ENCODE measurements at regions not wholly inside any gene's neighbourhood (a gene's known extent, or its start where the extent isn't known, plus 50 kb on each side); places are given as distances from the start of the nearest gene placed in this dataset.

GRCh38 chr1:242629396-242629795, 104.9 kb upstream of the PLD5 start:
- no peaks in the 10 kb centered on the region for H3K36me3 ChIP-seq (ENCODE audit: insufficient read depth, low read length)
- intact Hi-C loops (cut with micrococcal nuclease; ENCODE audit: unreplicated experiment), result no loop called here
- no peak for DNase-seq (ENCODE audit: low spot score)
- no peak overlapping the region for H3K4me2 ChIP-seq (ENCODE audit: low read length)
- no peak for TF ChIP-seq EZH2phosphoT487 (IDR thresholded peaks at IDR 0.05; ENCODE audit: borderline replicate concordance, low read depth, low read length)
- no peak for TF ChIP-seq CTCF (conservative IDR thresholded peaks at IDR 0.05; ENCODE audit: low read length)
- no peaks in the 10 kb centered on the region for H3K79me2 ChIP-seq (ENCODE audit: insufficient read depth, low read depth, low read length)
- ChIA-PET CTCF (ENCODE audit: unreplicated experiment) (no interaction called here), POLR2A (no interaction called here)
- H3K4me1 ChIP-seq (ENCODE audit: insufficient read depth, low read length, poor library complexity, severe bottlenecking), result no peaks in the 10 kb centered on the region
- no peaks in the 10 kb centered on the region for H3K9me2 ChIP-seq (ENCODE audit: insufficient read depth, low read length)
- no peak overlapping the region for H3K27ac ChIP-seq (ENCODE audit: low read depth, low read length, poor library complexity, severe bottlenecking)
- H3K9me3 ChIP-seq (ENCODE audit: low read length), result no peaks in the 10 kb centered on the region
- H4K20me1 ChIP-seq (ENCODE audit: insufficient read depth, low read length), result no peaks in the 10 kb centered on the region
- no TSS peak for BruUV-seq (replicated peaks)
- no peak overlapping the region for H2AFZ ChIP-seq (ENCODE audit: low read length)
- no peak overlapping the region for H3K4me3 ChIP-seq (ENCODE audit: low read depth, low read length, poor library complexity, severe bottlenecking)

- no peak for TF ChIP-seq EZH2phosphoT487 (IDR thresholded peaks at IDR 0.05; ENCODE audit: borderline replicate concordance, low read depth, low read length)
- TF ChIP-seq CTCF (conservative IDR thresholded peaks at IDR 0.05; ENCODE audit: low read length), result no peak
- no TSS peak for BruUV-seq (replicated peaks)
- POLR2A ChIA-PET, result no interaction called here
Observed at GRCh38 chr1:242623756-242624155, 99.3 kb upstream of the PLD5 start.

GRCh38 chr1:242623119-242623518, 98.6 kb upstream of the PLD5 start:
- no peaks in the 10 kb centered on the region for H3K9me3 ChIP-seq (ENCODE audit: low read length)
- H3K27ac ChIP-seq (ENCODE audit: low read depth, low read length, poor library complexity, severe bottlenecking), result no peak overlapping the region
- intact Hi-C loops (cut with micrococcal nuclease; ENCODE audit: unreplicated experiment), result no loop called here
- no peak overlapping the region for H3K4me3 ChIP-seq (ENCODE audit: low read depth, low read length, poor library complexity, severe bottlenecking)
- H2AFZ ChIP-seq (ENCODE audit: low read length), result no peak overlapping the region
- no peaks in the 10 kb centered on the region for H3K79me2 ChIP-seq (ENCODE audit: insufficient read depth, low read depth, low read length)
- CTCF ChIA-PET (ENCODE audit: unreplicated experiment), result no interaction called here
- POLR2A ChIA-PET, result interaction anchor here (0.6 kb wide), 1 partner anchor 1386 kb away, joined by 5 read pairs; no protein-coding TSS in a partner anchor
- no peaks in the 10 kb centered on the region for H3K36me3 ChIP-seq (ENCODE audit: insufficient read depth, low read length)
- H3K4me1 ChIP-seq (ENCODE audit: insufficient read depth, low read length, poor library complexity, severe bottlenecking), result no peaks in the 10 kb centered on the region
- TF ChIP-seq EZH2phosphoT487 (IDR thresholded peaks at IDR 0.05; ENCODE audit: borderline replicate concordance, low read depth, low read length) (no peak), CTCF (conservative IDR thresholded peaks at IDR 0.05; ENCODE audit: low read length) (no peak)
- no peak for DNase-seq (ENCODE audit: low spot score)
- no peaks in the 10 kb centered on the region for H4K20me1 ChIP-seq (ENCODE audit: insufficient read depth, low read length)
- no peak overlapping the region for H3K4me2 ChIP-seq (ENCODE audit: low read length)
- no TSS peak for BruUV-seq (replicated peaks)
- no peaks in the 10 kb centered on the region for H3K9me2 ChIP-seq (ENCODE audit: insufficient read depth, low read length)

More at GRCh38 chr1:242623756-242624155, 99.3 kb upstream of the PLD5 start:
- Histone ChIP-seq H2AFZ (ENCODE audit: low read length) (no peak overlapping the region), H3K36me3 (ENCODE audit: insufficient read depth, low read length) (no peaks in the 10 kb centered on the region), H3K27ac (ENCODE audit: low read depth, low read length, poor library complexity, severe bottlenecking) (no peak overlapping the region), H3K4me2 (ENCODE audit: low read length) (no peak overlapping the region), H3K79me2 (ENCODE audit: insufficient read depth, low read depth, low read length) (no peaks in the 10 kb centered on the region), H4K20me1 (ENCODE audit: insufficient read depth, low read length) (no peaks in the 10 kb centered on the region), H3K4me1 (ENCODE audit: insufficient read depth, low read length, poor library complexity, severe bottlenecking) (no peaks in the 10 kb centered on the region), H3K9me2 (ENCODE audit: insufficient read depth, low read length) (no peaks in the 10 kb centered on the region), H3K9me3 (ENCODE audit: low read length) (no peaks in the 10 kb centered on the region), H3K4me3 (ENCODE audit: low read depth, low read length, poor library complexity, severe bottlenecking) (no peak overlapping the region)
- intact Hi-C loops (cut with micrococcal nuclease; ENCODE audit: unreplicated experiment), result no loop called here
- CTCF ChIA-PET (ENCODE audit: unreplicated experiment), result no interaction called here
- DNase-seq (ENCODE audit: low spot score), result no peak

All from OCI-LY7 (cell line).